Neural cell (in vitro differentiated cells): ENCODE measurements at regions not wholly inside any gene's neighbourhood (a gene's known extent, or its start where the extent isn't known, plus 50 kb on each side); places are given as distances from the start of the nearest gene placed in this dataset.

Source experiments
- CTCF ChIP-seq: fragments of 450-650 bp; IDR thresholded peaks from 2 replicates; pipeline ENCODE4 v1.5.1; 2014; ENCODE audit warnings: antibody characterized with exemption, mild to moderate bottlenecking, moderate library complexity; ENCODE audit not compliant: poor library complexity, severe bottlenecking
- EP300 ChIP-seq: fragments of 450-650 bp; conservative IDR thresholded peaks from 2 replicates; pipeline ENCODE4 v1.6.1; 2014; ENCODE audit warnings: antibody characterized with exemption, mild to moderate bottlenecking, moderate library complexity; ENCODE audit not compliant: poor library complexity, severe bottlenecking
- EZH2 ChIP-seq: fragments of 200-600, 300-800 bp; shearing (Covaris generic), sonication (generic); IDR thresholded peaks from 2 replicates; pipeline ENCODE4 v1.6.1; 2014; ENCODE audit warnings: antibody characterized with exemption, low read length, borderline replicate concordance, mild to moderate bottlenecking; ENCODE audit not compliant: insufficient read depth, poor library complexity, severe bottlenecking
- MXI1 ChIP-seq: fragments of 450-650 bp; conservative IDR thresholded peaks from 2 replicates; pipeline ENCODE4 v1.6.1; 2014; ENCODE audit warnings: antibody characterized with exemption, mild to moderate bottlenecking; ENCODE audit not compliant: poor library complexity, severe bottlenecking
- POLR2AphosphoS5 ChIP-seq: IDR thresholded peaks from 2 replicates; pipeline ENCODE4 v1.6.1; 2012
- RAD21 ChIP-seq: fragments of 450-650 bp; conservative IDR thresholded peaks from 2 replicates; pipeline ENCODE4 v1.6.1; 2014; ENCODE audit warnings: antibody characterized with exemption, mild to moderate bottlenecking, moderate library complexity
- TAF1 ChIP-seq: IDR thresholded peaks from 2 replicates; pipeline ENCODE4 v1.6.1; 2012; ENCODE audit warnings: low read depth
- TF ChIP-seq, protein P1 (sequence below): IDR thresholded peaks from 2 replicates; pipeline ENCODE4 v1.6.1; 2012; ENCODE audit warnings: borderline replicate concordance

- TF ChIP-seq EZH2 = no peak
- no peak for TF ChIP-seq EP300
- no peak for TF ChIP-seq POLR2AphosphoS5
- TF ChIP-seq CTCF = no peak
- TF ChIP-seq, protein P1, sequence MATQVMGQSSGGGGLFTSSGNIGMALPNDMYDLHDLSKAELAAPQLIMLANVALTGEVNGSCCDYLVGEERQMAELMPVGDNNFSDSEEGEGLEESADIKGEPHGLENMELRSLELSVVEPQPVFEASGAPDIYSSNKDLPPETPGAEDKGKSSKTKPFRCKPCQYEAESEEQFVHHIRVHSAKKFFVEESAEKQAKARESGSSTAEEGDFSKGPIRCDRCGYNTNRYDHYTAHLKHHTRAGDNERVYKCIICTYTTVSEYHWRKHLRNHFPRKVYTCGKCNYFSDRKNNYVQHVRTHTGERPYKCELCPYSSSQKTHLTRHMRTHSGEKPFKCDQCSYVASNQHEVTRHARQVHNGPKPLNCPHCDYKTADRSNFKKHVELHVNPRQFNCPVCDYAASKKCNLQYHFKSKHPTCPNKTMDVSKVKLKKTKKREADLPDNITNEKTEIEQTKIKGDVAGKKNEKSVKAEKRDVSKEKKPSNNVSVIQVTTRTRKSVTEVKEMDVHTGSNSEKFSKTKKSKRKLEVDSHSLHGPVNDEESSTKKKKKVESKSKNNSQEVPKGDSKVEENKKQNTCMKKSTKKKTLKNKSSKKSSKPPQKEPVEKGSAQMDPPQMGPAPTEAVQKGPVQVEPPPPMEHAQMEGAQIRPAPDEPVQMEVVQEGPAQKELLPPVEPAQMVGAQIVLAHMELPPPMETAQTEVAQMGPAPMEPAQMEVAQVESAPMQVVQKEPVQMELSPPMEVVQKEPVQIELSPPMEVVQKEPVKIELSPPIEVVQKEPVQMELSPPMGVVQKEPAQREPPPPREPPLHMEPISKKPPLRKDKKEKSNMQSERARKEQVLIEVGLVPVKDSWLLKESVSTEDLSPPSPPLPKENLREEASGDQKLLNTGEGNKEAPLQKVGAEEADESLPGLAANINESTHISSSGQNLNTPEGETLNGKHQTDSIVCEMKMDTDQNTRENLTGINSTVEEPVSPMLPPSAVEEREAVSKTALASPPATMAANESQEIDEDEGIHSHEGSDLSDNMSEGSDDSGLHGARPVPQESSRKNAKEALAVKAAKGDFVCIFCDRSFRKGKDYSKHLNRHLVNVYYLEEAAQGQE = no peak
- no peak for TF ChIP-seq RAD21
- TF ChIP-seq MXI1 = no peak
- TF ChIP-seq TAF1 = no peak
Measured at GRCh38 chr7:49453486-49453885, 320.0 kb upstream of the VWC2 start.
